ENCODE measurements at regions not wholly inside any gene's neighbourhood (a gene's known extent, or its start where the extent isn't known, plus 50 kb on each side); places are given as distances from the start of the nearest gene placed in this dataset.

DNA sequence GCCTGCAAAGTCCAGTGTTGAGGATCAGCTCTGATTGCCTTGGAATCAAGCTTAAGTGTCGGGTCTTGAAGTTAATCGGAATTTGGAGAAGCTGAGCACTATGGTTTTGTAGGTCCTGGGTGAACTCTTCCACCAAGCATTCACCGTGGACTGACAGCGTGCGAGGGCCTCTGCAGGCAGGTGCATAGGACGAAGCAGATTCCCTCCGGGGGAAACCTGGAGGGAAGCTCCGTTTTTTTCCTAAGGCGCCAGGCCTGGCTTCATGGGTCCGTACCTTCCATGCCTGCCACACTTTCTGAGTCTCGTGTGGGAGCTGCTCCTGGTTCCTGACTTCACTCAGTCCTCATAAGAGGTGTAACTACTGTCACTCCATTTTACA, 170.1 kb downstream of the CRYBB2 start:
- intact Hi-C loops (cut with micrococcal nuclease): no loop called here
- ChIA-PET CTCF (interaction anchor here (0.7 kb wide), 1 partner anchor 30 kb away, joined by 3 read pairs; no protein-coding TSS in a partner anchor), POLR2A (no interaction called here)
- DNase-seq (ENCODE audit: unreplicated experiment): no peak
- BruUV-seq (replicated peaks): no TSS peak
- H3K27ac Mint-ChIP-seq (ENCODE audit: low read depth, unreplicated experiment): no peak overlapping the region
- H3K27me3 Mint-ChIP-seq (ENCODE audit: insufficient read depth, unreplicated experiment): no peaks in the 10 kb centered on the region
- no peaks in the 10 kb centered on the region for H3K36me3 Mint-ChIP-seq (ENCODE audit: insufficient read depth, unreplicated experiment)
- H3K4me1 Mint-ChIP-seq (ENCODE audit: insufficient read depth, unreplicated experiment): no peaks in the 10 kb centered on the region
- no peaks in the 10 kb centered on the region for H3K9me3 Mint-ChIP-seq (ENCODE audit: unreplicated experiment)
- no peak overlapping the region for H3K4me3 Mint-ChIP-seq (ENCODE audit: unreplicated experiment)
- TF ChIP-seq, protein P1, sequence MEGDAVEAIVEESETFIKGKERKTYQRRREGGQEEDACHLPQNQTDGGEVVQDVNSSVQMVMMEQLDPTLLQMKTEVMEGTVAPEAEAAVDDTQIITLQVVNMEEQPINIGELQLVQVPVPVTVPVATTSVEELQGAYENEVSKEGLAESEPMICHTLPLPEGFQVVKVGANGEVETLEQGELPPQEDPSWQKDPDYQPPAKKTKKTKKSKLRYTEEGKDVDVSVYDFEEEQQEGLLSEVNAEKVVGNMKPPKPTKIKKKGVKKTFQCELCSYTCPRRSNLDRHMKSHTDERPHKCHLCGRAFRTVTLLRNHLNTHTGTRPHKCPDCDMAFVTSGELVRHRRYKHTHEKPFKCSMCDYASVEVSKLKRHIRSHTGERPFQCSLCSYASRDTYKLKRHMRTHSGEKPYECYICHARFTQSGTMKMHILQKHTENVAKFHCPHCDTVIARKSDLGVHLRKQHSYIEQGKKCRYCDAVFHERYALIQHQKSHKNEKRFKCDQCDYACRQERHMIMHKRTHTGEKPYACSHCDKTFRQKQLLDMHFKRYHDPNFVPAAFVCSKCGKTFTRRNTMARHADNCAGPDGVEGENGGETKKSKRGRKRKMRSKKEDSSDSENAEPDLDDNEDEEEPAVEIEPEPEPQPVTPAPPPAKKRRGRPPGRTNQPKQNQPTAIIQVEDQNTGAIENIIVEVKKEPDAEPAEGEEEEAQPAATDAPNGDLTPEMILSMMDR (IDR thresholded peaks at IDR 0.05; ENCODE audit: unreplicated experiment): no peak

DNA sequence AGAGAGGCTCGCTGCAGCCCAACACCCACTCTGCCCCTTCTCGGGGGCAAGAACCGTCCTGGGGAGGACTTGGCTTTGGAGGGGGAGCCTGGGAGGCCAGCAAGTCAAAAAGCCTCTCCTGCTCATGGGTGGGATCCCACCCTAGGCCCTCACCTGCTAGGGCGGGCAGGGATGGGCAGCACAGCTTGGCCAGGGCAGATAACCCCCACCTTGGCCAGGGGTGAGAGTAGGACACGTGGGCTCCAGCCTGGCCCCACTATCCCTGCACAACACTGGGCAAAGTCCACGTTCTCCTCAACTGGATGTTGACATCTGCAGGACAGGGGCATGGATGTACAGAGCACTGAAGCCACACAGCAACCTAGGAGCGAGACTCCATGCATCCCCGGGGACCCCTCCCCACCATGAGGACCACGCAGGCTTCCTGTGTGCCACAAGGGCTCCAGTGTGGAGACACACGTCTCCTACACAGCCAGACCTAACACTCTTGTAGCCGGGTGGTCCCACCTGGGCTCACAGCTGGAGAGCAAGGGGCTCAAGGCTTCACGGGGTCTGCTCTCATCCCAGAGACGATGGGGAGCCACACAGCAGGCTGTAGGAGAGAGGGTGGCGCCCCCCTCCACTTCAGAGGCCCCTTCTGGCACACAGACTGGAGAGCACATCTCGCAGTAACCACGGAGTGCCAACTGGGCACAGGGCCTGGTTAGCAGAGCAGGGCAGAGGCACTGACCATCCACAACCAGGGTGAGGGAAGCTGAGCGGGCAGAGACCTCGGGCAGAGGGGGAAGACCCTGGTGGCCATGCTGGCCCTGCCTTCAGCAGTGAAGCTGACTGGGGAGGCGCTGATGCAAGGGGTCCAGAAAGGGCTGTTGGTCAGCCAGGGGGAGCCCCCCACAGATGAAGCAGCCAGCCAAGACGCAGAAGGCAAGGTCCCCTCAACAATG, 171.1 kb downstream of the CRYBB2 start:
- ChIA-PET CTCF (no interaction called here), POLR2A (no interaction called here)
- H3K4me1 Mint-ChIP-seq (ENCODE audit: insufficient read depth, unreplicated experiment): no peaks in the 10 kb centered on the region
- H3K36me3 Mint-ChIP-seq (ENCODE audit: insufficient read depth, unreplicated experiment): no peaks in the 10 kb centered on the region
- TF ChIP-seq, protein P1 (IDR thresholded peaks at IDR 0.05; ENCODE audit: unreplicated experiment): no peak
- H3K27ac Mint-ChIP-seq (ENCODE audit: low read depth, unreplicated experiment): no peak overlapping the region
- no peaks in the 10 kb centered on the region for H3K9me3 Mint-ChIP-seq (ENCODE audit: unreplicated experiment)
- no peak for DNase-seq (ENCODE audit: unreplicated experiment)
- intact Hi-C loops (cut with micrococcal nuclease): no loop called here
- no peaks in the 10 kb centered on the region for H3K27me3 Mint-ChIP-seq (ENCODE audit: insufficient read depth, unreplicated experiment)
- no TSS peak for BruUV-seq (replicated peaks)
- H3K4me3 Mint-ChIP-seq (ENCODE audit: unreplicated experiment): no peak overlapping the region

DNA sequence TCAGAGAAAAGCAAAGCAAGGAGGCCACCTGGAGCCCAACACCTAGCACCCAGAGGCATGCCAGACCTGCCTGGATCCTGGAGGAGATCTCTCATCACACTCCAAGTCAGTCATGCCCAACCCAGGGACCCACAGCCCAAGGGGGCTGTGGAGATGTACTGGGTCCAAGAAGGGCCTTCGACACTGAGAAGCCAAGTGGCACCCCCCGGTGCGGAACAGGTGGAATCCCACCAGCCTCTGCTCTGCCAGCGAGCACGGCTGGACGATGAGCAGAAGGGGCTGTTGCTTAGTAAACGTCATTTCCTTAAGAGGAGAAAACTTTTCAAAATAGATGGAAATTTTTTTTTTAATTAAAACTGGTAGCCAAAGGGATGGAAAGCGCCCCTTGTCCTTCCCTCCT, 171.9 kb upstream of the GRK3 start:
- Mint-ChIP-seq H3K9me3 (ENCODE audit: unreplicated experiment) (no peaks in the 10 kb centered on the region), H3K36me3 (ENCODE audit: insufficient read depth, unreplicated experiment) (no peaks in the 10 kb centered on the region), H3K27ac (ENCODE audit: low read depth, unreplicated experiment) (no peak overlapping the region), H3K4me3 (ENCODE audit: unreplicated experiment) (no peak overlapping the region), H3K4me1 (ENCODE audit: insufficient read depth, unreplicated experiment) (peaks cover 2% of the 10 kb centered on the region), H3K27me3 (ENCODE audit: insufficient read depth, unreplicated experiment) (no peaks in the 10 kb centered on the region)
- CTCF ChIA-PET: interaction anchor here (0.7 to 2.0 kb wide), 2 partner anchors 30 to 713 kb away, joined by 3 to 5 read pairs; no protein-coding TSS in a partner anchor
- intact Hi-C loops (cut with micrococcal nuclease): no loop called here
- TF ChIP-seq, protein P1 (IDR thresholded peaks at IDR 0.05; ENCODE audit: unreplicated experiment): no peak
- POLR2A ChIA-PET: no interaction called here
- BruUV-seq (replicated peaks): no TSS peak
- DNase-seq (ENCODE audit: unreplicated experiment): no peak

DNA sequence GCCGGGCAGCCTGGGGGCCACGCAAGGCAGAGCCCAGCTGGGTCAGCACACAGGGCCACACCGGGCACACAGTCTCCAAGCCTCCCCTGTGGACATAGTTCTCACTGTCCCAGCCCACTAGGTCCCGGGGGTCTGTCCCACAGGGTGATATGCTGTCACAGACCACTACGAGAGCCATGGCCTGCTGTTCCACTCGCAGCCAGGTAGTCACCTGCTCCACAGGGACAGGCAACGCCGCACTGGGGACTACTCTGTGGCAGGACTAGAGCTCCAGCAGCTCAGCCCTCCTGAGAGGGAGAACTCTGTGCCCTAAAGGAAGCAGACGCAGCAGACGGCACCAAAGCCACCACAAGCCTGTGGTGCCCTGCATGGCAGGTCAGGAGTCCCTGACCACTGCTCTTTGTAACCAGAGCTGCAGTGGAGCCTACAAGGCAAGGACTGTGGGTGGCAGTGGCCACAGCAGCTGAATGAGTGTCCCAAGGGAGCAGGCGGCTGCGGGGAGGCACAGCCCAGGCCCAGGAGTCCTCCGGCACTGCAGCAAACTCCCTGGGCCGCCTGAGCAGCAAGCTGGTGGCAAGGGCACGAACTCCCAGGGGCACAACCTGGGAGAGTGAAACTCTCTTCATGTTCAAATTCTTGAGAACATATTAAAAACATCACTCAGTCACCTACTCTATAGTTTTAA, 171.2 kb upstream of the GRK3 start:
- Mint-ChIP-seq H3K9me3 (ENCODE audit: unreplicated experiment) (no peaks in the 10 kb centered on the region), H3K4me1 (ENCODE audit: insufficient read depth, unreplicated experiment) (peaks cover 5% of the 10 kb centered on the region), H3K4me3 (ENCODE audit: unreplicated experiment) (no peak overlapping the region), H3K27ac (ENCODE audit: low read depth, unreplicated experiment) (no peak overlapping the region), H3K36me3 (ENCODE audit: insufficient read depth, unreplicated experiment) (no peaks in the 10 kb centered on the region), H3K27me3 (ENCODE audit: insufficient read depth, unreplicated experiment) (no peaks in the 10 kb centered on the region)
- ChIA-PET CTCF (interaction anchor here (0.7 to 2.0 kb wide), 2 partner anchors 31 to 713 kb away, joined by 3 to 5 read pairs; no protein-coding TSS in a partner anchor), POLR2A (no interaction called here)
- TF ChIP-seq, protein P1 (IDR thresholded peaks at IDR 0.05; ENCODE audit: unreplicated experiment): no peak
- intact Hi-C loops (cut with micrococcal nuclease): no loop called here
- no TSS peak for BruUV-seq (replicated peaks)
- DNase-seq (ENCODE audit: unreplicated experiment): no peak

Data from MCF 10A (cell line).